ENCODE measurements at regions not wholly inside any gene's neighbourhood (a gene's known extent, or its start where the extent isn't known, plus 50 kb on each side); places are given as distances from the start of the nearest gene placed in this dataset.
A peak's percentile ranks its signal among the peaks of the same experiment; 100 is the strongest.
"Not testable (repeated sequence)": the region's sequence is repeated elsewhere in the genome, so short reads cannot be mapped to it uniquely, and the experiment has no call there.

DNA sequence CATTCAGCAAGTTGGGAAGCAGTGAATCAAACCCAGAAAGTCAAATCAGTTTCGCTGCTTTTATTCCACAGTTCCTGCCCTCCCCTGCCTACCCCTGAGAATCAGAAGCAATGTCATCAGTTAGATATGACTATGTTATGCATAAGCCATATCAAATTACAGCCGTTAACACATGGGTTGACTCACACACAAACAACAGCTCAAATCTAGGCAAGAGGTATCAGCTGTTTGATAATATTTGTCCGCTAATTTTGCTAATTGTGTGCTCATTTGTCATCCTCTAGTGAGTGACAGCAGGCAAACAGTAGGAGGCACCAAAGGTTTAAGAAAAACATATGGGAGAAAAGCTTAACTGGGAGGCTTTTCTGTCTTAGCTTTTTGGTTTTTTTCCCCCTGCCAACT lies 327.4 kb upstream of the CCL2 start:
- DNase-seq (ENCODE audit: low read depth): peak; percentile 1
- TF ChIP-seq, protein P1, sequence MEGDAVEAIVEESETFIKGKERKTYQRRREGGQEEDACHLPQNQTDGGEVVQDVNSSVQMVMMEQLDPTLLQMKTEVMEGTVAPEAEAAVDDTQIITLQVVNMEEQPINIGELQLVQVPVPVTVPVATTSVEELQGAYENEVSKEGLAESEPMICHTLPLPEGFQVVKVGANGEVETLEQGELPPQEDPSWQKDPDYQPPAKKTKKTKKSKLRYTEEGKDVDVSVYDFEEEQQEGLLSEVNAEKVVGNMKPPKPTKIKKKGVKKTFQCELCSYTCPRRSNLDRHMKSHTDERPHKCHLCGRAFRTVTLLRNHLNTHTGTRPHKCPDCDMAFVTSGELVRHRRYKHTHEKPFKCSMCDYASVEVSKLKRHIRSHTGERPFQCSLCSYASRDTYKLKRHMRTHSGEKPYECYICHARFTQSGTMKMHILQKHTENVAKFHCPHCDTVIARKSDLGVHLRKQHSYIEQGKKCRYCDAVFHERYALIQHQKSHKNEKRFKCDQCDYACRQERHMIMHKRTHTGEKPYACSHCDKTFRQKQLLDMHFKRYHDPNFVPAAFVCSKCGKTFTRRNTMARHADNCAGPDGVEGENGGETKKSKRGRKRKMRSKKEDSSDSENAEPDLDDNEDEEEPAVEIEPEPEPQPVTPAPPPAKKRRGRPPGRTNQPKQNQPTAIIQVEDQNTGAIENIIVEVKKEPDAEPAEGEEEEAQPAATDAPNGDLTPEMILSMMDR (conservative IDR thresholded peaks at IDR 0.05; ENCODE audit: low read depth, low read length): no peak
- H3K4me3 ChIP-seq (ENCODE audit: low read depth, low read length): no peak overlapping the region

DNA sequence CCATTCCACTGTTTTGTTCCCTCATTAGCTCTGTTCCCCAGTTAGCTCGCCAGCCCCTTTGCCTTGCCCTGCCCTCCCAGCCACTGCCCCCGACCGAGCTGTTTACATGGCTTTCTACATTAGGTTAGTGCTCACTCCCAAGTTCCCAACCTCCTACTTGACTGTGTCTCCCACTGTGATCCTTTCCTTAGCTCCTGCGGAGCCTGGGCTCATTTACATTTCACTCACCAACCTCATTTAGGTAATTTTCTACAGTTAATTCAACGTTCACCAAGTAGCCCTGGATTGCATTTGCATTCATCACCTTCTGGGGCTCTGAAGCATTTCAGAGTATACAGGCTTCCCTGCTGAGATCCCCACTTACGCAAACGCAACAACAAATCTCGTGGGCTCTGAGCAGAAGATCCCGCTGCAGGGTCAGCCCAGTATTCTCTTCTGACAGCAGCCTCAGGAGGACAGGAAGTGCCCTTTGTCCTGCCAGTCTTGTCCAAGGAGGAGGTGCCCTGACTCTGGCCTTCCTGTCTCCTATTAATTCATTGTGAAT lies 325.8 kb upstream of the CCL2 start:
- no peak overlapping the region for H3K4me3 ChIP-seq (ENCODE audit: low read depth, low read length)
- TF ChIP-seq, protein P1 (conservative IDR thresholded peaks at IDR 0.05; ENCODE audit: low read depth, low read length): no peak
- no peak for DNase-seq (ENCODE audit: low read depth)

DNA sequence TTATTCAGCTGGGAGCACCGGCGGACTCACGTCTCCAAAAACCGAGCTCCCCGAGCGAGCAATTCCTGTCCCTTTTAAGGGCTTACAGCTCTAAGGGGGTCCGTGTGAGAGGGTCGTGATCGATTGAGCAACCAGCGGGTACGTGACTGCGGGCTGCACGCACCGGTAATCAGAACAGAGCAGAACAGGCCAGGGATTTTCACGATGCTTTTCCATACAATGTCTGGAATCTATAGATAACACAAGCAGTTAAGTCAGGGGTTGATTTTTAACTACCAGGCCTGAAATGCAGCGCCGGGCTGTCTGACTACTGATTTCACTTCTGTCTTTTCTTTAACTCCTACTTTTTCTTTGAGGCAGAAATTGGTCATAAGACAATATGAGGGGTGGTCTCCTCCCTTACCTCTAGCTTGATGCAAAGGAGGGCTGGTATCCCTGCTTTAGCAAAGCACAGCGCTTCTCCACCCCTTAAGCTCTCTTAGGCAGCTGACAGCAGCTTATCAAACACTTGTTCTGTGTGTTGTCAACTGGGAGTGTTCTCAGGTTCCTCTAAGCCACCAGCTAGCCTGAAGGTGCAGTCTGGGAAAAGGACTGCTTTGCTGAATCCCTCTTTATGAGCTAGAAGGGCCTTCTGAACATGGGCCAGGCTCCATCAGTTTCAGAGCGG lies 323.8 kb upstream of the CCL2 start:
- not testable (repeated sequence) for DNase-seq (ENCODE audit: low read depth); H3K4me3 ChIP-seq (ENCODE audit: low read depth, low read length)

DNA sequence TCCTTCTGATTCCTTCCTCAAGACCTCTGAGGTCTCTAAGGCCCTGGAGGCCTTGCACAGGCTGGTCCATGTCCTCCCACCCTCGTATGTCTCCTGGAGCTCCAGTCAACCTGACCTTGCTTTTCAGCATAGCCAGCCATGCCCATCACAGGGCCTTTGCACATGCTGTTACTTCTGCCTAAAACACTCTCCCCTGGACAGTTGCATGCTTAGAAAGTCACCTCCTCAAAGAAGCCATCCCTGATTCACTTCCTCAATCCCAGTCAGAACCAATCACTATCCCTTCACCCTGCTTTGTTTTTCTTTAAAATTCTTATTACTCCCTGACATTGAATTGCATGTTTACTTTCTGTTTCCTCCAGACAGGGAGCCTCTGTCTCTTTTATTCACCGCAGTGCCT lies 322.1 kb upstream of the CCL2 start:
- no peak overlapping the region for H3K4me3 ChIP-seq (ENCODE audit: low read depth, low read length)
- TF ChIP-seq, protein P1 (conservative IDR thresholded peaks at IDR 0.05; ENCODE audit: low read depth, low read length): no peak
- DNase-seq (ENCODE audit: low read depth): no peak

DNA sequence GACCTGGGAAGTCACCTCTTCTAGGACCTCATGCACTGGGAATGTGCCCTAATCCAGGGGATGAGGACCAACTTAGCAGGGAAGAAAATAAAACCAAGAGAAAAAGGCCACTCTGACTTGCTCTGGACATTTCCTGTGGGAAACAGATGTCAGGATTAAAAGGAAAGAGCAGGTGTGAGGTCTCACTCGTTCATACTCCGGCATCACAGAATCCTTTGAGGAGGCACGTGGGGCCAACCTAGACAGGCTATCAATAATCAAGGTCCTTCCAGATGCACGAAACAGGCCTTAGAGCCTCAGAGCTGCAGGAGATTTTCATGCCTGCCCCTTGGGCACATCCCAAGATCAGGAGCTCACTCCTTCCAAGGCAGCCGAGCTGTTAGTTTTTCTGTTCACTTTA lies 321.5 kb upstream of the CCL2 start:
- no peak for DNase-seq (ENCODE audit: low read depth)
- no peak overlapping the region for H3K4me3 ChIP-seq (ENCODE audit: low read depth, low read length)
- TF ChIP-seq, protein P1 (conservative IDR thresholded peaks at IDR 0.05; ENCODE audit: low read depth, low read length): no peak

DNA sequence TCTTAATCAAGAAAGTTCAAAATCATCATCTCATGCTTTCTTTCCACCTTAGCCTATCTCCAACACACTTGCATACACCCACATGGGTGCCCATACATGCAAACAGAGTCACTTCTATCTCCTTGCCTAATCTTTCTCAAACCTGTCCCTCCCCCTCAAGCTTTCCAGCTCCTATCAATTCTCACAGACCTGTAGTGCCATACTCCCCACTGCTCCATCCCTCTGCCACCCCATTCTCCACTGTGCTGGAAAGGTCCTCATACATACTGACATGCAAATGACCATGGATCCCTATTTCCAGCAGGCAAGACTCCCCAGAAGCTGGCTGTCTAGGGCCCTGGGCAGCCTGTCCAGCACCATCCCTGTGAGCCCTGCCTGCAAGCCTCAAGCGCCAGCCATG lies 320.4 kb upstream of the CCL2 start:
- no peak for DNase-seq (ENCODE audit: low read depth)
- TF ChIP-seq, protein P1 (conservative IDR thresholded peaks at IDR 0.05; ENCODE audit: low read depth, low read length): no peak
- H3K4me3 ChIP-seq (ENCODE audit: low read depth, low read length): no peak overlapping the region

DNA sequence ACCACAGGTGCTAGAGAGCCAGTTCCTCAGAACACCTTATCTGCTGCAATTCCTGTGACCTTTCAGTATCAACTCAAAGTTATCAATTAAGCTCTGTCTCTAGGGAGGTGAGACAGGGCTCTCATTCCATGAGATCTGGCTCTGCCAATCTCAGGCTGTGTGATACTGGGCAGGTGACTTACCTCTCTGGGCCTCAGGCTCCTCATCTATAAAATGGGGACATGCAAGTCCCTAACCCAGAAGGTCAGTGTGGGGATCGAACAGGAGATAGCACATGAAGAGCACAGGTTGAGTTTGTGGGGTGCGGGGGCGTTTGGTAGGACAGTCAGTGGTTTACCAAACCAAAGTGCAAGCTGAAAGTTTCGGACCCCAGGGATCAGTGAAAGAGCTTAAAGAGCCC lies 319.3 kb upstream of the CCL2 start:
- no peak overlapping the region for H3K4me3 ChIP-seq (ENCODE audit: low read depth, low read length)
- TF ChIP-seq, protein P1 (conservative IDR thresholded peaks at IDR 0.05; ENCODE audit: low read depth, low read length): no peak
- no peak for DNase-seq (ENCODE audit: low read depth)
